Fibroblast of skin of scalp (primary cell): ENCODE measurements at regions not wholly inside any gene's neighbourhood (a gene's known extent, or its start where the extent isn't known, plus 50 kb on each side); places are given as distances from the start of the nearest gene placed in this dataset.
"Not testable (repeated sequence)": the region's sequence is repeated elsewhere in the genome, so short reads cannot be mapped to it uniquely, and the experiment has no call there.

Experiments
- DNase-seq: peaks from one replicate; pipeline ENCODE4 v3.0.0-alpha.2; 2013

DNA sequence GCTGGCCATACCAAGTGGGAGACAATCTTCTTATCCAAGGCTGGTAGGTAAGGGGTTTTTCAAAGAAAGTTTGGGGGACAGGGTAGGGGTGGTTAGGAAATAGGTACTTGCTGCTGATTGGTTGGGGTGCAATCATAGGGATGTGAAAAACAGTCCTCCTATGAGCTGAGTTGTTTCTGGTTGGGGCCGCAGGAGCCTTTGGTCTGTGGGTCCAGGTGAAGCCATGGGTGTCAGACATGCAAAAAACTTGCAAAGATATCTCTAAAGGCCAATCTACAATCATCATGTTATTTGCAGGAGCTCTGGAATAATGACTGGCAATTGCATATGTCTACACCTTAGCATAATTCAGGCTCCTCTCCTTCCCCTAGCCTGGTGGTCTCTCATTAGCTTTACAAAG, 982.3 kb downstream of the DIPK2A start:
- DNase-seq = no peak

DNA sequence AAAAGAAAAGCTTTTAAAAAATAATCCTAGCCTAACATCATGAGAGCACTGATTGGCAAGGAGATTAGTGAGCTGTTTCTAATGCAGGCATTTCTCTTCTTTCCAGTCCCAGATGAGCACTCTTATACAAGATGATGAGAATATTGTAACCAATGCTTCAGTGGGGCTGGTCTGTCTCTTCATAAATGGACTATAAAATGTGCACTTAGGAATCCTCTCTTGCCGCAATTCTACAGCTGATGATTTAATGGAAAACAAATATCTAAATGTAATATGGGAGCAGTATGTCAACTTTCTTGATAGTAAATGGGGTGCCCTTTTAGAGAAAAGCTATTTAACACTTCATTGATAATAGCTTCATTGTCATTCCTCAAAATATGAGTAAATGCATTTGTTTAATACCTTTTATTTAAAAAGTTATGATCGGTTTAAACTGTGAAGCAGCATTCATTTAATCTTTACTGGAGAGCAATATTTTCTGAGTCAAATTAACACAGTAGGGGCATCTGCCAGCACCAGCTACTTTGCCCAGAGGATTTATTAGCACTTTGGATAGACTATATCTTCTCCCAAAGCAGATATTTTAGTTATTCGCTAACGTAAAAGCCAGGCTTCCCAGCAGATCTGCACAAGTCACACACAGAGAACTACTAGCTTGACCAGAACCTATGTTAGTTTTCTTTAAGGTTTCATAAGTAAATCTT, 985.9 kb downstream of the DIPK2A start:
- no peak for DNase-seq

DNA sequence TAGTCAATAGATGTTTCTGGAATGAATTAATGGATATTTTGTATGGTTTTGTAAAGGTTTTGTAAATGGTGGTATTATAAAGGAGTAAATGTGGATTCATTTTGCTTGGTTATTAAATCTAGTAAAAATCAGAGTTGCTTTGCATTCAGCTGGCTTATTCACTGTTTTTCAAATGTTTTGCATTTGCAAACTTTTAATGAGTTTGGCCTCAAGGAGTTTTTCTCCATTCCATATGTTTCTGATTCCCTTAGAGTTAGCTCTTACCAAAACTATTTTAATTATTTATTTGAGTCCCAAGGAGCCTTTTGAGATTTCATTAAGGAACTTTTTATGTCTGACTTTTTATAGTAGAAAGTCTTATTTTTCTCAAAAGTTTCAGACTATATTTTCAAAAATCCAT, 992.2 kb downstream of the DIPK2A start:
- DNase-seq = peak; percentile 26

GRCh38 chr3:144966560-144966959, 994.9 kb downstream of the DIPK2A start:
- no peak for DNase-seq

DNA sequence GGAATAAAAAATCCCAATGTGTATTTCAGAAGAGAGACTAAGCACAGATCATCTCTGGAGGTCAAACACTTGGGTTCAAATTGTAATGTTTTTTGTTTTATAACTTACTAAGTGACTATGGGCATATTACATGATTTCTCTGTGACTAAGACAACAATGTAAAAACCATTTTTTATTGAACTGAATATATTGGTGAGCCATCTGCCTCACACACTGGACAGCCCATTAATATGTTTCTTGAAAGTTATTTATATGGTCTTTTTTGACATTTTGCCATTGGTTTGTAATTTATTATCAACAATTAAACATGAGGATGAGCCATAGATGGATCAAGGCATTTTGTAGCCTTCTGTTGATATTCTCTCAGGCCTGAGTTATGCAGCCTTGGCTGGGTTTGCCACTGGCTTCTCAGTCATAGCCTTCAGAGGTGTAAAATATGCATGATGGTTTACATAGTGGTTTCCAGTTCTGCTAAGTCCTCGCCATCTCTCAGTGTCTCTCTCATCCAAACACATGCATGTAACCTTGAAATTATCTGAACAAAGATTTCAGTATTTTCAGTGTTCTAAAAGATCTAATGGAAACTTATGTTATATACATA, 997.2 kb downstream of the DIPK2A start:
- DNase-seq = no peak

DNA sequence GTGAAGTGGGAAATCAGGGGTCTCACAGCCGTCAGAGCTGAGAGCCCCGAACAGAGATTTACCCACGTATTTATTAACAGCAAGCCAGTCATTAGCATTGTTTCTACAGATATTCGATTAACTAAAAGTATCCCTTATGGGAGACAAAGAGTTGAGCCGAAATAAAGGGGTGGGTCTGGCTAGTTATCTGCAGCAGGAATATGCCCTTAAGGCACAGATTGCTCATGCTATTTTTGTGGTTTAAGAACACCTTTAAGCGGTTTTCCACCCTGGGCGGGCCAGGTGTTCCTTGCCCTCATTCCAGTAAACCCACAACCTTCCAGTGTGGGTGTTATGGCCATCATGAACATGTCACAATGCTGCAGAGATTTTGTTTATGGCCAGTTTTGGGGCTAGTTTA, 1012.9 kb downstream of the DIPK2A start:
- not testable (repeated sequence) for DNase-seq

DNA sequence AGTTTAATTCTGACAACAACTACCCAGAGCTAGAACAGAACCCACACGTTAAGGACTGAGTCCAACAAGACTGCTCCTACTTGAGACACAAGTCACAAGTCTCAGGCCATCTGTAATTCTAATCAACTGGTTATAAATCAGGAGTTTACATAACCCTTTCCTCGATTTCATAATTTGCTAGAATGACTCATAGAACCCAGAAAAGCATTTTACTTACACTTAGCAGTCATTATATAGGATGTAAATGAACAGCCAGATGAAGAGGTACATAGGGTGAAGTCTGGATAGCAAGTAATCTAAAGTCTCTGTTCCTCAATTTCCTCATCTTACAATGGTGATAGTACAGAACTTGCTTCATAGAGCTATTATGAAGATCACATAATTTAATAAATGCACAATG, 1018.2 kb downstream of the DIPK2A start:
- peak; percentile 4 for DNase-seq

GRCh38 chr3:144995856-144996255, 1024.2 kb downstream of the DIPK2A start:
- DNase-seq = no peak

- DNase-seq = no peak
These were observed 1033.8 kb downstream of the DIPK2A start for GRCh38 chr3:145005427-145005826.

- no peak for DNase-seq
These were observed 1034.6 kb downstream of the DIPK2A start for GRCh38 chr3:145006271-145006670.

DNA sequence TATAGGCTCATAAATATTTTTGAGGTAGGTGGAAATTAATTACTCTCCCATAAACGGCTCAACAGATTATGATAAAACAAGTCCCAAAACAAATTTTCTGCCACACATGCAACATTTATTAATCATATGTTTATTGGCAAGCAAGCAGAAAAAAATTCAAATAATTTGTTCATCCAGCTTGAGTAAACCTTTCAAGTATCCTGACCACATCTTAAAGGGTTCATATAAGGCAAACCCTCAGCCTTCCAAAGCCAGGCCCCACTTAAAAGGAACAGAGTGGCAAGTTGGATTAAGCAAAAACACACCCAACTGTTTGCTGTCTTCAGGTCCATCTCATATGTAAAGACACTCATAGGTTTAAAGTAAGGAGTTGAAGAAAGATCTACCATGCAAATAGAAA, 1042.3 kb downstream of the DIPK2A start:
- no peak for DNase-seq

- DNase-seq = peak; percentile 43
These were observed 1043.6 kb downstream of the DIPK2A start for GRCh38 chr3:145015253-145015652.

GRCh38 chr3:145017959-145018358, 1046.3 kb downstream of the DIPK2A start:
- DNase-seq = peak; percentile 6

- DNase-seq = no peak
These were observed 1050.8 kb downstream of the DIPK2A start for GRCh38 chr3:145022447-145022846.

DNA sequence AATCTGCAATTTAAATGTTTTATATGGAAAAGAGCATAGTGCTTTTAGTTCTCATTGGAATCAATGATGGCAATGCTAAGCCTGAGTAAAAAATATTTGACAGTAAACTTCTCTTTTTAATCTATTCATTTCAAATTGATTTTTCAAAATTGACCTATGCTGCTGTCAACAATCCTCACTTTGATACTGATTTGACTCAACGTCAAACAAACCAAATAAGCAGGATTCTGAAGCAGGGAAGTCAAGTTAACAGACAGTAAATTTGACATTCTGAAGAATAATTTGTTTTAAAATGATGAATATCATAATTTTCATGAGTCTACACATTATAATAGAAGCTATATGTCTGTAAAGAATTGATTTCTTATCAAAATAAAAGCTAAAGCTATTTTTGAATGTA, 1053.1 kb downstream of the DIPK2A start:
- no peak for DNase-seq

GRCh38 chr3:145027186-145027585, 1055.6 kb downstream of the DIPK2A start:
- DNase-seq = not testable (repeated sequence)

- no peak for DNase-seq
These were observed 1061.2 kb downstream of the DIPK2A start for GRCh38 chr3:145032791-145033190.

DNA sequence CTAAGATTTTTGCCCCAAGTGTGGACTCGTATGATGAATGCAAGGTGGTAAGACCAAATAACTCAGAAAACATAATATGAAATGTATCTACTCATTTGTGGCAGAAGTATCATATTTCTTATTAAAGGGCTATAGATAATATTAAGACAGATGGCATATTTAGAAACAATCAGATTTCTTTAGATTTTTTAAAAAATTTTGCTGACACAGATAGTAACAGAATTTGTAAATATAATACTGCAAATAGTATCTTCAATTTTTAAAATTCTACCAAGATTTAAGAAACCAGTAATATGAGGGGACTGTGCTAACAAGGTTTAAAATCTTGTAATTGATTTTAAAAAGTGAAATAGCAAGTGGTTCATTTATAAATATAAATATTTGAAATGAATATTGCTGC, 1064.1 kb downstream of the DIPK2A start:
- no peak for DNase-seq

DNA sequence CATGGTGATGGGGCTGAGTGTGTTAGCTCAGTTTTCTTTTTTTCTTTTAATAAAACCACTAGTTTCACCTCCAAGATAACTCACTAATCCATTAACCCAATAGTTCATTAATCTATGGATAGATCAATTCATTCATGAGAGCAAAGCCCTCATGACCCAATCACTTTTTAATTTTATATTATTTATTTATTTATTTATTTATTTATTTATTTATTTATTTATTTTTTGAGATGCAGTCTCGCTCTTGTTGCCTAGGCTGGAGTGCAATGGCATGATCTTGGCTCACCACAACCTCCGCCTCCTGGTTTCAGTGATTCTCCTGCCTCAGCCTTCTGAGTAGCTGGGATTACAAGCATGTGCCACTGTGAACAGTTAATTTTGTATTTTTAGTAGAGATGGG, 1082.4 kb downstream of the DIPK2A start:
- not testable (repeated sequence) for DNase-seq

GRCh38 chr3:145055375-145056076, 1083.9 kb downstream of the DIPK2A start:
- no peak for DNase-seq

GRCh38 chr3:145058483-145058882, 1086.9 kb downstream of the DIPK2A start:
- DNase-seq = no peak

DNA sequence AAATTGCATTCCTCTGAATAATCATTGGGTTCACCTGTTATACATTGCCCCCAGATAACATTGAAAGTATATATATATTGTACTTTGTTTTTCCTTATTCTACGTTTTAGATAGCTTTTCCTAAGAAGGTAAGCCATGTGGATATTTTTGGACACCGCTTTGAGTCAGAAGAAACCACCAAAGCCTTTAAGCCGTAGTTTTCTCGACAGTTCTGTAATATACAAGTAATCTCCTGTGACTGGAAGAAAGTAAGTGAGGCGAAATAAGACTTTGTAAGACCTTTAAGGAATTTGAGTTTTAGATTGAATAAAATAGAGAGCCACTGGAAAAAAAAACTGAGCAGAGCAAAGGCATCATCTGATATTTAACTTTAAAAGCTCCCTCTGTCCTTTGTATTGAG, 1092.0 kb downstream of the DIPK2A start:
- DNase-seq = no peak

- no peak for DNase-seq
These were observed 1090.2 kb downstream of the PLOD2 start for GRCh38 chr3:145070795-145071194.

GRCh38 chr3:145079436-145079835, 1081.5 kb downstream of the PLOD2 start:
- no peak for DNase-seq
